NB4 (cell line): ENCODE measurements at regions not wholly inside any gene's neighbourhood (a gene's known extent, or its start where the extent isn't known, plus 50 kb on each side); places are given as distances from the start of the nearest gene placed in this dataset.

ENCODE experiments used
- POLR2A ChIP-seq: IDR thresholded peaks from 2 replicates; pipeline ENCODE4 v1.6.1; 2011; ENCODE audit warnings: mild to moderate bottlenecking; ENCODE audit not compliant: insufficient read length; ENCODE audit errors: extremely low read depth
- TF ChIP-seq, protein P1 (sequence below): IDR thresholded peaks from 2 replicates; pipeline ENCODE4 v1.6.1; 2011; ENCODE audit warnings: low read depth, low read length
- TF ChIP-seq, protein P2 (sequence below): IDR thresholded peaks from one replicate; pipeline ENCODE4 v1.5.1; 2012; ENCODE audit warnings: low read depth, low read length

DNA sequence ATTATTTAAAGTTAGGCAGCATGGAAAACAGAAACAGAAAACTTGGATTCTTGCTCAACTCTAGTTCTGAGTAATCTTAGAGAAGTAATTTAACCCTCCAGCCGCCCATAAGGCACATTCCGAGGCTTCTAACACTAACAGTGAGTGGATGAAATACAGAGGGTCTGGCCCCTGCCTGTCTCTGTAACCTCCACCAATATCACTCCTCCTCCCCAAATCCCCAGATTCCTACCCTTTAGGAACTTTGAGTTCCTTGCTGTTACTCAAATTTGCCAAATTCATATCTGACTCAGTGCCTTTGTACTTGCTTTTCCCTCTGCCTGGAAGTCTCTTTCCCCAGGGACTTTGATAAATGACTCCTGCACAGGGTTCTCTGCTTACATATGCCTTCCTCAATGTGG lies 112.5 kb upstream of the TGFBR2 start:
- TF ChIP-seq, protein P1, sequence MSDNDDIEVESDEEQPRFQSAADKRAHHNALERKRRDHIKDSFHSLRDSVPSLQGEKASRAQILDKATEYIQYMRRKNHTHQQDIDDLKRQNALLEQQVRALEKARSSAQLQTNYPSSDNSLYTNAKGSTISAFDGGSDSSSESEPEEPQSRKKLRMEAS, result no peak
- TF ChIP-seq, protein P2, sequence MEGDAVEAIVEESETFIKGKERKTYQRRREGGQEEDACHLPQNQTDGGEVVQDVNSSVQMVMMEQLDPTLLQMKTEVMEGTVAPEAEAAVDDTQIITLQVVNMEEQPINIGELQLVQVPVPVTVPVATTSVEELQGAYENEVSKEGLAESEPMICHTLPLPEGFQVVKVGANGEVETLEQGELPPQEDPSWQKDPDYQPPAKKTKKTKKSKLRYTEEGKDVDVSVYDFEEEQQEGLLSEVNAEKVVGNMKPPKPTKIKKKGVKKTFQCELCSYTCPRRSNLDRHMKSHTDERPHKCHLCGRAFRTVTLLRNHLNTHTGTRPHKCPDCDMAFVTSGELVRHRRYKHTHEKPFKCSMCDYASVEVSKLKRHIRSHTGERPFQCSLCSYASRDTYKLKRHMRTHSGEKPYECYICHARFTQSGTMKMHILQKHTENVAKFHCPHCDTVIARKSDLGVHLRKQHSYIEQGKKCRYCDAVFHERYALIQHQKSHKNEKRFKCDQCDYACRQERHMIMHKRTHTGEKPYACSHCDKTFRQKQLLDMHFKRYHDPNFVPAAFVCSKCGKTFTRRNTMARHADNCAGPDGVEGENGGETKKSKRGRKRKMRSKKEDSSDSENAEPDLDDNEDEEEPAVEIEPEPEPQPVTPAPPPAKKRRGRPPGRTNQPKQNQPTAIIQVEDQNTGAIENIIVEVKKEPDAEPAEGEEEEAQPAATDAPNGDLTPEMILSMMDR, result no peak
- TF ChIP-seq POLR2A, result no peak
